ENCODE measurements at regions not wholly inside any gene's neighbourhood (a gene's known extent, or its start where the extent isn't known, plus 50 kb on each side); places are given as distances from the start of the nearest gene placed in this dataset.

DNA sequence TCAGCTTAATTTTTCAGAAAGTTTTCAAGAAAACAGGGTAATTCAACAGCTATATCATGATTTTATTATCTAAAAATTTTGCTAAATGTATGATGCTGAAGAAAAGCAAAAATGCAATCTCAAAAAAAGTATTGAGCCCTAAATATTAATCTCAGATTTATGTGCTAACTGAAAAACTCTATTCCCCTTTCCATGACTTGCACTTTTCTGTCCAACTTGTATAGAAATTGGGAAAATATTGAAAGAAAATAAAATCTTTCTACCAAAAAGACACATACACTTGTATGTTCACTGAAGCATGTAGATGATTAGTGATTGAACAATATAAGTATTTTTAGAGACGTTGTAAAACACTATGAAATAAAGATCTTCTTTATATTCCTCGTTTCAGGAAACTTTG is 368.0 kb upstream of the ATXN7L3B start:
- TF ChIP-seq, protein P1, sequence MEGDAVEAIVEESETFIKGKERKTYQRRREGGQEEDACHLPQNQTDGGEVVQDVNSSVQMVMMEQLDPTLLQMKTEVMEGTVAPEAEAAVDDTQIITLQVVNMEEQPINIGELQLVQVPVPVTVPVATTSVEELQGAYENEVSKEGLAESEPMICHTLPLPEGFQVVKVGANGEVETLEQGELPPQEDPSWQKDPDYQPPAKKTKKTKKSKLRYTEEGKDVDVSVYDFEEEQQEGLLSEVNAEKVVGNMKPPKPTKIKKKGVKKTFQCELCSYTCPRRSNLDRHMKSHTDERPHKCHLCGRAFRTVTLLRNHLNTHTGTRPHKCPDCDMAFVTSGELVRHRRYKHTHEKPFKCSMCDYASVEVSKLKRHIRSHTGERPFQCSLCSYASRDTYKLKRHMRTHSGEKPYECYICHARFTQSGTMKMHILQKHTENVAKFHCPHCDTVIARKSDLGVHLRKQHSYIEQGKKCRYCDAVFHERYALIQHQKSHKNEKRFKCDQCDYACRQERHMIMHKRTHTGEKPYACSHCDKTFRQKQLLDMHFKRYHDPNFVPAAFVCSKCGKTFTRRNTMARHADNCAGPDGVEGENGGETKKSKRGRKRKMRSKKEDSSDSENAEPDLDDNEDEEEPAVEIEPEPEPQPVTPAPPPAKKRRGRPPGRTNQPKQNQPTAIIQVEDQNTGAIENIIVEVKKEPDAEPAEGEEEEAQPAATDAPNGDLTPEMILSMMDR (IDR thresholded peaks at IDR 0.05): no peak

DNA sequence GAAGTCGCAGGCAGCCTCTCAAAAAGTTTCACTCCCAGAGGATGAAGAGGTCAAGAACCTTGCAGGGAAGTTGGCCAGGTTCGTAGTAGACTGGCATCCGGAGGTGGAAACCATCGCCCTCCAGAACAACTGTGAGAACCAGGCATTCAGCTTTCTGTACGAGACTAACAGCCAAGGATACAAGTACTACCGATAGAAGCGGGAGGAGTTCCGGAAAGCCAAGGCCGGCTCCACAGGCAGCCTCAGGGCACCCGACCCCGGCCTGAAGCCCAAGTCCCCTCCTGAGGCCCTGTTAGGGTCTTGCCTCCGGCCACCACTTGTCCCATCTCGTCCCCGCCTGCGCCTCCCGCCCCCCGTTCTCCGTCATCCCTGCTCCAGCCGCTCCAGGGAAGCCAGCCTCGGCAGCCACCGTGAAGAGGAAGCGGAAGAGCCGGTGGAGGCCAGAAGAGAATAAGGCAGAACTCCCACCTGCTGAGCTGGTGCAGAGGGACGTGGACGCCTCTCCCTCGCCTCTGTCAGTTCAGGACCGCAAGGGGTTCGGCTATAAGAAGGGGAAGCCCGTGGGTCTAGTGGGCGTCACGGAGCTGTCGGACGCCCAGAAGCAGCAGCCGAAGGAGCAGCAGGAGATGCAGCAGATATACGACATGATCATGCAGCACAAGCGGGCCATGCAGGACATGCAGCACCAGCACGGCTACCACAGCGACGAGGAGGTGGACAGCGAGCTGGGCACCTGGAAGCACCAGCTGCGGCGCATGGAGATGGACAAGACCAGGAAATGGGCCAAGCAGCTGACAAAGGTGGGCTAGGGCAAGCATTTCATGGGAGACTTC is 366.8 kb upstream of the ATXN7L3B start:
- TF ChIP-seq, protein P1 (IDR thresholded peaks at IDR 0.05): no peak

DNA sequence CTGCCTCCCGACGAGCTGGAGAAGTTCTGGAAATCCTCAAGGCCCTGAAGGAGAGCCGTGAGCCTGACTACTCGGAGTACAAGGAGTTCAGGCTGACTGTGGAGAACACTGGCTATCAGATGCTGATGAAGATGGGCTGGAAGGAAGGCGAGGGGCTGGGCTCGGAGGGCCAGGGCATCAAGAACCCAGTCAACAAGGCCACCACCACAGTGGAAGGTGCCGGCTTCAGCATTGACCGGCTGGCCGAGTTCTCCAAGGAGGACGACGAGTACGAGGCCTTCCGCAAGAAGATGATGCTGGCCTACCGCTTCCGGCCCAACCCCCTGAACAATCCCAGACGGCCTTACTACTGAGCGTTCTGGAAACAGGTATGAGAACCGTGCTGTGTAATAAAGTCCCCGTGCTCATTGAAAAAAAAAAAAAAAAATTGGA is 366.1 kb upstream of the ATXN7L3B start:
- TF ChIP-seq, protein P1 (IDR thresholded peaks at IDR 0.05): no peak

DNA sequence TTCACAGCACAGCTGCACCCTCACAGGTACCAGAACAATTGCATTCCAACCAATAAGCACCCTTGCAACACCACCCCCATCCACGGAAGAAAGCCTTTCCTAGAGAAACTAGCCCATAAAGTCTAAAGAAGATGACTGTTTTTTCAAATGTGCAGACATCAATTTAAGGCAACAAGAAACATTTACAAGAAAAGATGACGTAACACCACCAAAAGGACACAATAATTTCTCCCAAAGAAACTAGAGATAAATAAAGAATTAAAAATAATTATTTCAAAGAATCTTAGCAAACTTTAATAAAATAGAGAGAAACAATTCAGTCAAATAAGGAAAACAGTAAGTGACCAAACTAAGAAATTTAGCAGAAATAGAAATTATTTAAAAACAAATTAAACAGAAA is 352.3 kb upstream of the ATXN7L3B start:
- TF ChIP-seq, protein P1 (IDR thresholded peaks at IDR 0.05): no peak

DNA sequence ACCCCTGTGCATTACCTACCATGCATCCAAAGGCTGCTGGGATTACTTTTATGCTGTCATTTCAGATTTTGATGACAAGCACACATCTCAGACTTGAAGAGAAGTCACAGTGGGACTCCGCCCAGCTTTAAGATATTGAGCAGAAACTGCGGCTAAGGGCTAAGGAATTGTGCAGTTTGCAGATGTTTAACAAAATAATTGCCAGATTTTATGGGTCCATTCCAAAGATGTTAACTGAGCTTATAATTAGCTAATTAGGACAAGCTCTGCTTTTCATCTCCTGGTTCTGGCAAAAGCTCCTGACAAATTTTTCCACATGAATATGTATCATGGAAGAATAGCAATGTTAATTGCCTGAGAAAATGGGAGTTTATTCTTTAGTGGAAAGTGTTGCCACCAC is 344.4 kb upstream of the ATXN7L3B start:
- TF ChIP-seq, protein P1 (IDR thresholded peaks at IDR 0.05): no peak

DNA sequence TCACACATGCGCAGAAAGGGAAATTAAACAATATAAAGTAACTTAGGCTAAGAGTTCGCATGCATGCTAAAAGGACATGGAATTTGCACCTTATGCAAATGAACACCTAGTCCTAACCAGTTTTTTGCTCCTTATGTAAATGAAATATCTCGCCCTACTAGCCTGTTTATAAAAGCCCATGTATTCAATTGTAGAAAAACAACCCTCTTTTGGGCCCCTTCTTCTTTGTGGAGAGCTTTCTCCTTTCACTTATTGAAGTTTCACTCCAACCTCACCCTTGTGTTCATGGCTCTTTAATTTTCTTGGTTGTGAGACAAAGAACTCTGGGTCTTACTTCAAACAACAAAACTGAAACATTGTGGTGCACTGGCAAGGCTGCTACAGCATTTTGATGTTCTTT is 333.4 kb upstream of the ATXN7L3B start:
- TF ChIP-seq, protein P1 (IDR thresholded peaks at IDR 0.05): no peak

DNA sequence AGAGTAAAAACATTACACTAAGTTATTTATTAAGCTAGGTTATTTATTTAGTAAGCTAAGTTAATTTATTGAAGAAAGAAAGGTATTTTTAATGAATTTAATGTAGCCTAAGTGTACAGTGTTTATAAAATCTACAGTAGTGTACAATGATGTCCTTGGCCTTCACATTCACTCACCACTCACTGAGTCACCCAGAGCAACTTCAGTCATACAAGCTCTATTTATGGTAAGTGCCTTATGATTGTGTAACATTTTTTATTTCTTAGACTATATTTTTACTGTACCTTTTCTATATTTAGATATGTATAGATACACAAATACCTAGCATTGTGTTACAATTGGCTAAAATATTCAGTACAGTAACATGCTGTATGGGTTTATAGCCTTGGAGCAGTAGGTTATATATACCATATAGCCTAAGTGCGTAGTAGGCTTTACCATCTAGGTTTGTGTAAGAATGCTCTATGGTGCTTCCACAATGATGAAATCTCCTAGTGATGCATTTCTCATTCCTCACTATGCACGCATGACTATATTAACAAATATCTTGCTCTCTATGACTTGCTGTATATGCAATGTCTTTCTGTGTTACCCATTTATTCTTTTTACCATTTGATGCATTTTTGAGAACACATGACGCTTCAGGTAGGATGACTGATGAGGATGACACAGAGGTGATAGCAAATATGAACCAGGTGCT is 309.6 kb upstream of the ATXN7L3B start:
- TF ChIP-seq, protein P1 (IDR thresholded peaks at IDR 0.05): no peak
